ENCODE measurements at regions not wholly inside any gene's neighbourhood (a gene's known extent, or its start where the extent isn't known, plus 50 kb on each side); places are given as distances from the start of the nearest gene placed in this dataset.

GRCh38 chr12:20210621-20211215, 157.6 kb upstream of the PDE3A start:
- Histone ChIP-seq H3K27ac (no peak overlapping the region), H3K36me3 (ENCODE audit: control insufficient read depth, insufficient read depth, low read length) (no peaks in the 10 kb centered on the region)
- TF ChIP-seq, protein P1, sequence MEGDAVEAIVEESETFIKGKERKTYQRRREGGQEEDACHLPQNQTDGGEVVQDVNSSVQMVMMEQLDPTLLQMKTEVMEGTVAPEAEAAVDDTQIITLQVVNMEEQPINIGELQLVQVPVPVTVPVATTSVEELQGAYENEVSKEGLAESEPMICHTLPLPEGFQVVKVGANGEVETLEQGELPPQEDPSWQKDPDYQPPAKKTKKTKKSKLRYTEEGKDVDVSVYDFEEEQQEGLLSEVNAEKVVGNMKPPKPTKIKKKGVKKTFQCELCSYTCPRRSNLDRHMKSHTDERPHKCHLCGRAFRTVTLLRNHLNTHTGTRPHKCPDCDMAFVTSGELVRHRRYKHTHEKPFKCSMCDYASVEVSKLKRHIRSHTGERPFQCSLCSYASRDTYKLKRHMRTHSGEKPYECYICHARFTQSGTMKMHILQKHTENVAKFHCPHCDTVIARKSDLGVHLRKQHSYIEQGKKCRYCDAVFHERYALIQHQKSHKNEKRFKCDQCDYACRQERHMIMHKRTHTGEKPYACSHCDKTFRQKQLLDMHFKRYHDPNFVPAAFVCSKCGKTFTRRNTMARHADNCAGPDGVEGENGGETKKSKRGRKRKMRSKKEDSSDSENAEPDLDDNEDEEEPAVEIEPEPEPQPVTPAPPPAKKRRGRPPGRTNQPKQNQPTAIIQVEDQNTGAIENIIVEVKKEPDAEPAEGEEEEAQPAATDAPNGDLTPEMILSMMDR (IDR thresholded peaks at IDR 0.05), result no peak

GRCh38 chr12:20211541-20211940, 156.8 kb upstream of the PDE3A start:
- H3K4me3 ChIP-seq (ENCODE audit: low read depth, low read length), result no peak overlapping the region
- no peak overlapping the region for H3K27ac ChIP-seq
- no peaks in the 10 kb centered on the region for H3K4me1 ChIP-seq

More at GRCh38 chr12:20210621-20211215, 157.6 kb upstream of the PDE3A start:
- H3K9ac ChIP-seq, result no peak overlapping the region
- H2AFZ ChIP-seq, result no peak overlapping the region
- H3K9me3 ChIP-seq (ENCODE audit: control insufficient read depth, low read length), result no peaks in the 10 kb centered on the region
- H3K4me1 ChIP-seq, result no peaks in the 10 kb centered on the region
- no peak overlapping the region for H3K4me2 ChIP-seq (ENCODE audit: low read length)
- no peak overlapping the region for H3K4me3 ChIP-seq (ENCODE audit: low read depth, low read length)
- no peaks in the 10 kb centered on the region for H3K27me3 ChIP-seq (ENCODE audit: control insufficient read depth, insufficient read depth, low read length)
- no peaks in the 10 kb centered on the region for H3K79me2 ChIP-seq

DNA sequence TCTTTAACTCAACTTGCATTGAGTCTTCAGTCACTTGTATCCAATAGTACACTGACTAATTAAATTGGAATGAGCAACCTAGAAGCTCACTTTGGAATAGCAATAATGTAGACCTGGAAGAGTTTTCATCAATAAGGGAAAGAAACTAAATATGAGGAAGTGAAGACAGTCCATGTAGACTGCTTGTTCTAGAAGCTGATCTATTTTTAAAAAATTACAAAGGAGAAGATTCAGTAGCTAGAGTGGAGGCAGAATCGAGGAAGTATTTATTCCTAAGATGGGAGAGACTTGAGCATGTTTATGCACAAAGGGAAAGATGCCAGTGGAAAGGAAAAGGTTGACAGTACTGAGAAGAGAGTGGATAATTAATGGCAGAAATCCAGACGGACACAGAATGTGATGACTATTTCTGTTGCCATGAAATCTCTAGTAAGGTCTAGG, 156.3 kb upstream of the PDE3A start:
- TF ChIP-seq, protein P1 (IDR thresholded peaks at IDR 0.05), result no peak
- no peaks in the 10 kb centered on the region for H3K9me3 ChIP-seq (ENCODE audit: control insufficient read depth, low read length)
- H3K4me1 ChIP-seq, result no peaks in the 10 kb centered on the region
- no peak overlapping the region for H3K4me3 ChIP-seq (ENCODE audit: low read depth, low read length)
- no peak overlapping the region for H2AFZ ChIP-seq
- H3K9ac ChIP-seq, result no peak overlapping the region
- no peak overlapping the region for H3K27ac ChIP-seq
- no peaks in the 10 kb centered on the region for H3K79me2 ChIP-seq
- H3K4me2 ChIP-seq (ENCODE audit: low read length), result no peak overlapping the region
- no peaks in the 10 kb centered on the region for H3K27me3 ChIP-seq (ENCODE audit: control insufficient read depth, insufficient read depth, low read length)
- H3K36me3 ChIP-seq (ENCODE audit: control insufficient read depth, insufficient read depth, low read length), result no peaks in the 10 kb centered on the region

More at GRCh38 chr12:20211541-20211940, 156.8 kb upstream of the PDE3A start:
- Histone ChIP-seq H2AFZ (no peak overlapping the region), H3K27me3 (ENCODE audit: control insufficient read depth, insufficient read depth, low read length) (no peaks in the 10 kb centered on the region), H3K79me2 (no peaks in the 10 kb centered on the region), H3K36me3 (ENCODE audit: control insufficient read depth, insufficient read depth, low read length) (no peaks in the 10 kb centered on the region), H3K4me2 (ENCODE audit: low read length) (no peak overlapping the region), H3K9ac (no peak overlapping the region), H3K9me3 (ENCODE audit: control insufficient read depth, low read length) (no peaks in the 10 kb centered on the region)
- TF ChIP-seq, protein P1 (IDR thresholded peaks at IDR 0.05), result no peak

DNA sequence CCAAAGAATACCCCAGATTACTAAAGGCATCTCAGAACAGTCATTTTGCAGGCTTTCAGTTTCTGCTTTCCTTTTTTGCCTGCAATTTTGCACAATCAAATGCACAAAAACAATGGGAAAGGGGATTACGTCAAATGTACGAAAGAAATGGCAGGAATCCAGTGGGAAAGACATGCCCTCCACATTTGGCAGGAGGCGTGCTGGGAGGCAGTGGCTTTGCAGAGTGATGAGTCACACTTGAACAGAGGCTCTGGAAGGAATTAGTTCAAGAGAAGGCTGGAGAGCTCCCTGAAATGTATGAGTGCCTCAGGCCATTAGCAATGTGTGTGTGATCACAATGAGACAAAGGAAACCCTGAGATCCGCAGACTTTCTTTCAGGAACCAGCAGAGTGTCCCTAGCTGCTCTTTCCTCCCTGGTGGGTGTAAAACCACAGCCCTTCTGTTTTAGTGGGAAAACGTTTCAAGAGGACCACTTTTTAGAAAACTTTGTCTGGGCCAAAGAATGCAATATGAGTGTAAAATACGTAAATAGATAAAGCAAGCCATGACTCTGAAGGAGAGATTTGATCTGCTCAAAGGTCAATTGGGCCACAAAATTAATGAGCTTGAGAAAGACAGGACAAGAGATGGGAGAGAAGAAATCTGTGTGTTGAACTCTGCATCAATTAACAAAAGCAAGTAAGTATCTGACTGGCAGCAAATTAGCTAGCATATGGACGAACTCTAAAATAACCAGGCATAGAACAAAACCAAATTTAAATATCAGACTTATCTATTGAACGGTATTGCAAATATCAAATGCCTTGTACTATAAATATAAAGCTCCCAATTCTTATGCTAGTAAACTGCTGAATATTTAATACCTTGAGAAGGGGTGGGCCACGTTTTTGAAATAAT, 155.4 kb upstream of the PDE3A start:
- Histone ChIP-seq H3K4me2 (ENCODE audit: low read length) (no peak overlapping the region), H3K9ac (no peak overlapping the region), H2AFZ (peak overlapping the region; percentile 35), H3K4me3 (ENCODE audit: low read depth, low read length) (no peak overlapping the region), H3K9me3 (ENCODE audit: control insufficient read depth, low read length) (no peaks in the 10 kb centered on the region), H3K27me3 (ENCODE audit: control insufficient read depth, insufficient read depth, low read length) (no peaks in the 10 kb centered on the region), H3K27ac (no peak overlapping the region), H3K36me3 (ENCODE audit: control insufficient read depth, insufficient read depth, low read length) (no peaks in the 10 kb centered on the region), H3K4me1 (no peaks in the 10 kb centered on the region), H3K79me2 (no peaks in the 10 kb centered on the region)
- TF ChIP-seq, protein P1 (IDR thresholded peaks at IDR 0.05), result no peak

All from parathyroid adenoma (tissue), 2 donors.